GM18868 (cell line): ENCODE measurements at regions not wholly inside any gene's neighbourhood (a gene's known extent, or its start where the extent isn't known, plus 50 kb on each side); places are given as distances from the start of the nearest gene placed in this dataset.
"Not testable (repeated sequence)": the region's sequence is repeated elsewhere in the genome, so short reads cannot be mapped to it uniquely, and the experiment has no call there.

Experiments
- ATAC-seq: cut with Tn5 transposase; IDR thresholded peaks from one replicate; pipeline ENCODE4 v1.9.1; 2021; ENCODE audit warnings: mild to moderate bottlenecking, moderate library complexity; ENCODE audit not compliant: unreplicated experiment

DNA sequence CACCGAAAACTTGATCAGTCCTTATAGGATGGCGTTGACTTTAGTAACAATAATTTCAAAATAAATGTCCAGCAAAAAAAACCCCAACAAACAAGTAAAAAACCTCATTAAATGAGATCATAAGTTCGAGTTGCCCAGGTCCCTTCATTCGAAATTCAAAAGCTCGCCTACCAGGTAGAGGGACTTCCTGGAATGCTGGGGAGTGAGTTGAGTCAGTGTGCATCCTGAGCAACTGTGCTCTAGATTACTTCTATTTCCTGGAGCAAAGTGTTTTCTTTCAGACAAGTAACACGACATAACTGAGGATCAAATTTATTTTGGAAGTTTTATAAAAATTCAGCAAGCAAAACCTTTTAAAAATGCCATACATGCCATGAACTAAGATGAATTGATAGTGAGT, 511.9 kb upstream of the CITED2 start:
- no peak for ATAC-seq

DNA sequence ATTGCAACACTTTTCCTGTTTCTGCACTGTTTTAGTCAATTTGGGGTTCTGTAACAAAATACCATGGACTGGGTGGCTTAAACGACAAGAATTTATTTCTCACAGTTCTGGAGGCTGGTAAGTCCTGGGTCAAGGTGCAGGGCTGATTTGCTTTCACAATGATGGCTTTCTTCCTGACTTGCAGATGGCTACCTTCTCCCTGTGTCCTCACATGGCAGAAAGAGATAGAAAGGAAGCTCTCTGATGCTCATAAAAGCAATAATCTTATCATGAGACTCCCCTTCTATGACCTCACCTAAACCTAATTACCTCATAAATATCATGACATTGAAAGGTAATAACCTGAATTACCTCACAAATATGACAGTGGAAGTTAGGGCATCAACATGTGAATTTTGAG, 511.5 kb upstream of the CITED2 start:
- no peak for ATAC-seq

- ATAC-seq = no peak
Observed at GRCh38 chr6:139883776-139884175, 509.3 kb upstream of the CITED2 start.

DNA sequence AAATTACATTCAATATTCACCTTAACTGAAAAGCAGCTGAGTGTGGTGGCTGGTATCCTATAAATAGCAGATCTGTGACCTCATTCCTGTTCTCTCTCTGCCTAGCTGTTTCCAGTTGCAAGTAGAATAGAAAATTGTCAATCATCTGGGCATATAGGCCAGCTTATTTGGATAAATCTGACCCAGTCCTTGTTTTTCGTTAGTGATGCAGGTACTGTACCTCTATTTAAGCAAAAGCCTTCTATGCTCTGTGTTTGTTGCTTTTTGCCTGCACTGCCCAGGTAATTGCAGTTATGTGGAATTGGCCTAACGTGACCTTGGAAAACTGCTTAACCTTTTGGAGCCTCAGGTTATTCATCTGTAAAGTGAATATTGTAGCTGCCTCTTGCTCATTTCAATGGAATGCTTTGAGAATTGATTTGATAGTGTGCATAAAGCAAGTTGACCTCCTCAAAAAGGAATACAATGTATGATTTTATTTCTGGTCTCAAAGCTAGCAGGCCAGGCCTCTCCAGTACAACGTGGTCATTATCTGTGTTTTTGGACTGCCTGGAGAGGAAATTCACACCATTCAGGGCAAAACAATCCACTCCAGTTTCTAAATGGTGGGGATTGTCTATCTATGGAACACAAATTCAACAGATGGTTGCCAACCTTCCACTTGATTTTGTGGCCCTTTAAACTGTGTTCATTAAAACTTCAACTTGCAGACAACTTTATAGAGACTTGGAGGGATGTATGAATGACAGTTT, 508.7 kb upstream of the CITED2 start:
- ATAC-seq = no peak

DNA sequence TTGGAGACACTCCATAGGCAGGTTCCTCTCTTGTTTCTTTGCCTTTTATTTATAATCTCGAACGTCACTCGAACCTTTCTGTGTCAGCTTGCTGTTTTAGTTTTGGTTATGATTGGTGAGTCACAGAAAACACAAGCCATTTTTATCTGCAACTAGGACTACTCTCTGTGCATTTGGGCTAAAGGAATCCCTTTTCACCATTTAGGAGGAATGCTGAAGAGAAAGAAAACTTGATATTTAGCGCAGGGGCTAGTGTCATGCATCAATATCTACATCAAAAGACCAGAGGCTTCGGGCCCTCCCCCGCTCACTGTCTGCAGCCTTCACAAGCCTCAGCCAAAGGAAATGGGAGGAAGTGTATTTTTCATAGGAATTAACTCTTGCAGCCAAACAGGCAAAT, 507.8 kb upstream of the CITED2 start:
- no peak for ATAC-seq

DNA sequence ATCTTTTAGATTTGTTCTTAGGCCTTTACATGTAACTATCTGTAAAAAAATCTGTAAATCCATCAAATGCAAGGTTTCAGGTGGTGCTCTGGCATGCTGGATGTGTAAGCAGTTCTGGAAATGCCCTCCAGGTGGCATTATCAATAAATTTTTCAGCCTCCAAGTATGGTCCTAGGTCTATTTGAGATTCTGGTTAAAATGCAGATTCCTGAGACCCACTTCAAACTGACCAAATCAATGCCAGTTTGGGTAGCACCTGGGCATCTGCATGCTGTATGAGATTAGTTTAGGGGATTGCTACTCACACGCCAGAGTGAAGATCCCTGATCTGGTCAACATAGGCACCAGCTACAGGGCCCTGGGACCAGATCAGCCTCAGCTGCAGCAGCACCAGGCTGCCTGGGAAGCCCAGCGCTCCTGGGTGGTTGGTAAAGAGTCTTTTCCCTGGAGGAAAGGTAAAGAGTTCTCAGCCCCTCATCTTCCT, 507.3 kb upstream of the CITED2 start:
- peak; percentile 81 for ATAC-seq

GRCh38 chr6:139881236-139881635, 506.8 kb upstream of the CITED2 start:
- no peak for ATAC-seq

DNA sequence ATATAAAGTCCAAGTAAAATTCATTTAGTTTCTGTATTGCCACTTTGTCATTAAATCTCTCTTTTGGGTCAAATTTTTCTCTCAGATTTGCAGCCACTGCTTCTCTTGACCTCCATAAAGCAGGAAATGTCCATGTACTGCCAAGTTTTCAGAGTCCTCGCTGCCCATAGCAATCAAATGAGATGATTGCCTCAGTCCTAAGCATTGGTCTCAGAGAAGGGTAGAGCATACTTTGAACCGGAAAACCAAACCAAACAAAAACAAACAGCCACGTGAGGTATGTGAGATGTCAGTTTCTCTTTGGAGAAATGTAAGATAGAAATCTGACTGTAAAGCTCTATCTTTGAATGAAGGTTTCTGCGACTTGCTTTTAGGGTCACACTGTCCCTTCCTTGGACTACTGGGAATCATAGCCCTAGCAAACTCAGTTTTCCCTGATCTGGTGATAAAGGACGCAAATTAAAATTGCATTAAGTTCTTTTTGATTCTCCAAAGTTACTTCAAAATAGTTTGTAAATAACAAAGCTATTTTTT, 505.4 kb upstream of the CITED2 start:
- no peak for ATAC-seq

DNA sequence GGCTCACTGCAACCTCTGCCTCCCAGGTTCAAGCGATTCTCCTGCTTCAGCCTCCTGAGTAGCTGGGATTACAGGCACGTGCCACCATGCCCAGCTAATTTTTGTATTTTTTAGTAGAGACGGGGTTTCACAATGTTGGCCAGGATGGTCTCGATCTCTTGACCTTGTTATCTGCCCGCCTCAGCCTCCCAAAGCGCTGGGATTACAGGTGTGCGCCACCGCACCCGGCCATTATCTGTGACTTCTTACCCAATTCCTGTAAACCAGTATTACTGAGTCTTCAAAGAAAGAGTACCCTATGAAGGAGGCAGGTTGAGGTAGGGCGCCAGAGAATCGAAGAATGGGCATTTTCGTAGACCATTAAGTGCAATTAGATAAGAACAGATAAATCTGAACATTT, 504.8 kb upstream of the CITED2 start:
- ATAC-seq = not testable (repeated sequence)

- ATAC-seq = no peak
Observed at GRCh38 chr6:139877828-139878405, 503.5 kb upstream of the CITED2 start.

- ATAC-seq = no peak
Observed at GRCh38 chr6:139872665-139873064, 498.2 kb upstream of the CITED2 start.

GRCh38 chr6:139871803-139872510, 497.5 kb upstream of the CITED2 start:
- no peak for ATAC-seq

DNA sequence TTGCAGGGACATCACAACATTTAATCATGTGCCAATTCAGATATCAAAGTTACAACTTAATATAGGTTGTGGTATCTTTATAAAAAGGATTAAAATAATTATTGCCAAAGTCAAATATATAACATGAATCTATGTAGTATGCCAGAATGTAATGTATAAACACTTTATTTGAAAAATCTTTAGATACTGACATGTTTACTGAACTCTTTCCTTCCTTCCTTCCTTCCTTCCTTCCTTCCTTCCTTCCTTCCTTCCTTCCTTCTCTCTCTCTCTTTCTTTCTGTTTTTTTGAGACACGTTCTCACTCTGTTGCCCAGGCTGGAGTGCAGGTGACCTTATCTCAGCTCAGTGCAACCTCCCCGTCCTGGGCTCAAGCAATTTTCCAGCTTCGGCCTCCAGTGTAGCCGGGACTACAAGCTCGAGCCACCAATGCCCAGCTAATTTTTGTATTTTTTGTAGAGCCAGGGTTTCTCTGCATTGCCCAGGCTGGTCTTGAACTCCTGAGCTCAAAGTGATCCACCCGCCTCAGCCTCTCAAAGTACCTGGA, 496.8 kb upstream of the CITED2 start:
- ATAC-seq = no peak

DNA sequence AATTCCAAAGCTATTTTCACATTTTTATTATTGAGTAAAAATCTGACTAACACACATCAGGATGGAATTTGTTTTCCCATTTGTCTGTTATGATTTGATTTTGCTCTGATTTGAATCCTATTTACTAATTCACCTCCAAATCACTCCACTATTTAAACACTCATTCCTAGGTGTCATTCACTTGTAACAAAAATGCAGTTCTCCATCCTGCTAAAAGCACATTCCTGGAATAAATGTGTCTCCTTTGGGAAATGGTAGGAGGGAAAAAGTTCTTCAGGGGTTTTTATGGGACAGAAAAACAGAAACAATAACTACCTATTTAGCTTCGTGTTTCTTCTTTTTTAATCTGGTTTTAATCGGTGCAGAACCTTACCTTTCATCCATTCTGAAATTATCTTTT, 494.1 kb upstream of the CITED2 start:
- no peak for ATAC-seq

DNA sequence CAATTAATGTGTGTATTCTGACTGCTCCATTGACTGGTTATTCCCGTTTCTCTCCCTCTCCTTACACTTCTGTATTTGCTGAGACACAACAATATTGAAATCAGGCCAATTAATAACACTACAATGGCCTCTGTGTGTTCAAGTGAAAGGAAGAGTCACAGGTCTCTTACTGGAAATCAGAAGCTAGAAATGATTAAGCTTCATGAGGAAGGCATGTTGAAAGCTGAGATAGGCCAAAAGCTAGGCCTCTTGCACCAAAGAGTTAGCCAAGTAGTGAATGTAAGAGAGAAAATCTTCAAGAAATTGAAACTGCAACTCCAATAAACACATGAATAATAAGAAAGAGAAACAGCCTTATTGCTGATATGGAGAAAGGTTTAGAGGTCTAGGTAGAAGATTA, 489.5 kb upstream of the CITED2 start:
- ATAC-seq = no peak

DNA sequence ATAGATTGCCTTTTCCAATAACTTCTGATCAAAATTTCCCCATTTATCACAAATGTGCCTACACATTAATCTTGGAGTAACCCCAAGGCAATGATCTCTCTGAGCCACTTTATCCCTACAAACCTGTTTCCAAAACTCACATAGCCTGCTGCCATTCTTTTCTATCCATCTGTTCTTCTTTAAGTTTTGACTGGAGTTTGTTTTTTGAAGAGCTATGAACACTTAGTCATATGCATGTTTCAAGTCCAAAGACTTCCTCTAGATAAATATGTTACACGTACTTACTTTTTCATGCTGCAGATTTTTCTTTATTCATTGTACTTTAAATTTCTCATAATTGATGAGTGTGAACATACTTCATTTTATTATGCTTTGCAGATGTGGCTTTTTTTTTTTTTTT, 488.9 kb upstream of the CITED2 start:
- no peak for ATAC-seq

- ATAC-seq = no peak
Observed at GRCh38 chr6:139862311-139862710, 487.9 kb upstream of the CITED2 start.

- ATAC-seq = no peak
Observed at GRCh38 chr6:139860203-139860602, 485.8 kb upstream of the CITED2 start.

DNA sequence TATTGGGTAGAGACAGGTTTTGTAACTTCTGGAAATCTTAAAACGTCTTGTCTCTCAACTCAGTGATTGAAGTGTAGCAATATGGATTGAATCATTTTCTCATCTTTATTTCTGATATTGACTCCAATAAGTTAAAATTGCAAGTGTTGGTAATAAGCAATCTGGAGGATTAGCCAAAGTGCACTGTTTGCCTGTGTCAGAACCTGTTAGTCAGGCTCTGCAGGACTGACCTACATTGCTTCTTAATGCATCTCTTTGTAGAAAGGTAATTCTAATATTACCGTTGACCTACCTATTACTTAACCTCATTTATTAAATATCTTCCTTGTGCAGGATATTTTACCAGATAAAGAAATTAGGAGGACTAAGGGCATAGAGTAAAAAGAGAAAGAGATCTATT, 484.0 kb upstream of the CITED2 start:
- ATAC-seq = no peak

DNA sequence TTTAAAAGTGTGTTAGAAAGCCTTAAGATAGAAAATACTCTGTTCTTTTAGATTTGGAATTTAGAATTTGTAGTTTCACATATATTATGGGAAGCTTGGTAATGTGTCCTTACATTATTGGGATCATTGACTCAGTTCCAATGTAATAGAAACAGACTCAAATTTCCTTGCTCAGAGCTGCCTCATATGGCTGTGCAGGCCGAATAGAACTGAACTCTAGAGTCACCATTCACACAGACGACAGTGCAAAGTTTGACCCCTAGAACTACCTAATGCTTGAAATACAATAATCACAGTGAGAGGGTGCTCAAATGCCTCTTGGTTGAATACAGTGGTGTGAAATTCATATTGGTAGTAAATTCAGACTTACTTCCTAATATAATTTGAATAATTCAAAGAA, 482.7 kb upstream of the CITED2 start:
- no peak for ATAC-seq

GRCh38 chr6:139856562-139856961, 482.1 kb upstream of the CITED2 start:
- no peak for ATAC-seq
